ENCODE measurements at regions not wholly inside any gene's neighbourhood (a gene's known extent, or its start where the extent isn't known, plus 50 kb on each side); places are given as distances from the start of the nearest gene placed in this dataset.

GRCh38 chr11:90753546-90753945 is 530.7 kb upstream of the CHORDC1 start:
- ChIA-PET POLR2A (no interaction called here), CTCF (no interaction called here)
- H3K9ac ChIP-seq (replicated peaks; ENCODE audit: extremely low read depth, insufficient read depth, low read length): no peak overlapping the region
- no peak overlapping the region for H3K4me3 ChIP-seq (replicated peaks in 1 of 3; ENCODE audit: insufficient read depth in 1 of 3, low read depth in 1 of 3, low read length in 3 of 3)
- H3K27me3 ChIP-seq (ENCODE audit: control insufficient read depth in 2 of 2, insufficient read depth in 2 of 2, low read length in 2 of 2): no peaks in the 10 kb centered on the region
- no peaks in the 10 kb centered on the region for H3K4me1 ChIP-seq (ENCODE audit: control insufficient read depth, extremely low read depth, insufficient read depth, low read length)
- dilution Hi-C loops (cut with MboI; ENCODE audit: extremely low pct_ligation_motif_present, low sequenced_read_pairs) (no loop called here), intact Hi-C loops (cut with micrococcal nuclease) (no loop called here)
- no peak for FAIRE-seq
- H2AFZ ChIP-seq (ENCODE audit: low read depth, low read length): no peak overlapping the region
- no peak for DNase-seq (ENCODE audit: low read depth, low spot score)
- BruUV-seq (replicated peaks): no TSS peak
- TF ChIP-seq MYC (IDR thresholded peaks at IDR 0.05; ENCODE audit: low read depth, low read length): no peak
- TF ChIP-seq MAX (IDR thresholded peaks at IDR 0.05; ENCODE audit: insufficient read depth, insufficient read length): no peak
- no peak for TF ChIP-seq POLR2AphosphoS5 (IDR thresholded peaks at IDR 0.05; ENCODE audit: insufficient read depth, low read depth, low read length)
- H3K9me1 ChIP-seq (replicated peaks; ENCODE audit: control insufficient read depth, extremely low read depth, insufficient read depth, low read length): no peaks in the 10 kb centered on the region
- H3K36me3 ChIP-seq (ENCODE audit: control insufficient read depth in 2 of 2, extremely low read depth in 1 of 2, insufficient read depth in 2 of 2, low read length in 2 of 2): no peaks in the 10 kb centered on the region
- no peaks in the 10 kb centered on the region for H4K20me1 ChIP-seq (replicated peaks; ENCODE audit: control insufficient read depth, extremely low read depth, insufficient read depth, low read length)
- H3K4me2 ChIP-seq (ENCODE audit: insufficient read depth, low read length): no peak overlapping the region
- H3K79me2 ChIP-seq (ENCODE audit: control insufficient read depth, insufficient read depth, low read length): no peaks in the 10 kb centered on the region
- no peaks in the 10 kb centered on the region for H3K9me3 ChIP-seq (replicated peaks; ENCODE audit: control insufficient read depth, insufficient read depth, low read length)
- H3K27ac ChIP-seq (ENCODE audit: insufficient read depth, low read depth, low read length): no peak overlapping the region

GRCh38 chr11:90747057-90747456 is 524.2 kb upstream of the CHORDC1 start:
- BruUV-seq (replicated peaks): no TSS peak
- Histone ChIP-seq H3K9me1 (replicated peaks; ENCODE audit: control insufficient read depth, extremely low read depth, insufficient read depth, low read length) (no peaks in the 10 kb centered on the region), H3K4me2 (ENCODE audit: insufficient read depth, low read length) (no peak overlapping the region), H3K79me2 (ENCODE audit: control insufficient read depth, insufficient read depth, low read length) (no peaks in the 10 kb centered on the region), H3K27me3 (ENCODE audit: control insufficient read depth in 2 of 2, insufficient read depth in 2 of 2, low read length in 2 of 2) (no peaks in the 10 kb centered on the region), H3K9ac (replicated peaks; ENCODE audit: extremely low read depth, insufficient read depth, low read length) (no peak overlapping the region), H3K4me3 (replicated peaks in 1 of 3; ENCODE audit: insufficient read depth in 1 of 3, low read depth in 1 of 3, low read length in 3 of 3) (no peak overlapping the region), H2AFZ (ENCODE audit: low read depth, low read length) (no peak overlapping the region), H4K20me1 (replicated peaks; ENCODE audit: control insufficient read depth, extremely low read depth, insufficient read depth, low read length) (no peaks in the 10 kb centered on the region), H3K4me1 (ENCODE audit: control insufficient read depth, extremely low read depth, insufficient read depth, low read length) (no peaks in the 10 kb centered on the region), H3K27ac (ENCODE audit: insufficient read depth, low read depth, low read length) (no peak overlapping the region), H3K36me3 (ENCODE audit: control insufficient read depth in 2 of 2, extremely low read depth in 1 of 2, insufficient read depth in 2 of 2, low read length in 2 of 2) (no peaks in the 10 kb centered on the region), H3K9me3 (replicated peaks; ENCODE audit: control insufficient read depth, insufficient read depth, low read length) (no peaks in the 10 kb centered on the region)
- ChIA-PET CTCF (no interaction called here), POLR2A (no interaction called here)
- intact Hi-C loops (cut with micrococcal nuclease) (no loop called here), dilution Hi-C loops (cut with MboI; ENCODE audit: extremely low pct_ligation_motif_present, low sequenced_read_pairs) (no loop called here)
- TF ChIP-seq FOS (IDR thresholded peaks at IDR 0.05; ENCODE audit: borderline replicate concordance, insufficient read depth, low read length) (no peak), JUN (IDR thresholded peaks at IDR 0.05; ENCODE audit: borderline replicate concordance, insufficient read depth, insufficient read length, low read depth) (no peak), MAX (IDR thresholded peaks at IDR 0.05; ENCODE audit: insufficient read depth, insufficient read length) (no peak), GATA2 (IDR thresholded peaks at IDR 0.05; ENCODE audit: insufficient read depth, insufficient read length, low read depth, low read length) (no peak), CTCF (IDR thresholded peaks at IDR 0.05; ENCODE audit: extremely low read depth in 1 of 2, insufficient read depth in 1 of 2, low read depth in 1 of 2, low read length in 2 of 2) (no peak), MYC (IDR thresholded peaks at IDR 0.05; ENCODE audit: low read depth, low read length) (no peak), POLR2A (IDR thresholded peaks at IDR 0.05; ENCODE audit: low read depth, low read length) (no peak), EZH2 (IDR thresholded peaks at IDR 0.05; ENCODE audit: borderline replicate concordance, low read depth, low read length, severe bottlenecking) (no peak), POLR2AphosphoS5 (IDR thresholded peaks at IDR 0.05; ENCODE audit: insufficient read depth, low read depth, low read length) (no peak)
- no peak for DNase-seq (ENCODE audit: low read depth, low spot score)
- no peak for FAIRE-seq

All from endothelial cell of umbilical vein (primary cell).